ENCODE measurements at regions not wholly inside any gene's neighbourhood (a gene's known extent, or its start where the extent isn't known, plus 50 kb on each side); places are given as distances from the start of the nearest gene placed in this dataset.

GRCh38 chr4:45442466-45442865 is 681.4 kb downstream of the GABRG1 start:
- no peak for TF ChIP-seq POLR2A (IDR thresholded peaks at IDR 0.05; ENCODE audit: low read depth)
- TF ChIP-seq CTCF (IDR thresholded peaks at IDR 0.05): peak in 2 of 3 experiments; percentile 11 to 24
- no peak for TF ChIP-seq EP300 (IDR thresholded peaks at IDR 0.05)
- no peak for TF ChIP-seq POLR2AphosphoS5 (IDR thresholded peaks at IDR 0.05)
